ENCODE measurements at regions not wholly inside any gene's neighbourhood (a gene's known extent, or its start where the extent isn't known, plus 50 kb on each side); places are given as distances from the start of the nearest gene placed in this dataset.
A peak's percentile ranks its signal among the peaks of the same experiment; 100 is the strongest.
"Not testable (repeated sequence)": the region's sequence is repeated elsewhere in the genome, so short reads cannot be mapped to it uniquely, and the experiment has no call there.

GRCh38 chrY:17511984-17512383 is 368.0 kb downstream of the CDY2B start:
- DNase-seq; H3K4me1 Mint-ChIP-seq (ENCODE audit: low read depth, unreplicated experiment): not testable (repeated sequence)

GRCh38 chrY:17511476-17511875 is 368.5 kb downstream of the CDY2B start:
- not testable (repeated sequence) for H3K9me3 Mint-ChIP-seq (ENCODE audit: unreplicated experiment); H3K36me3 Mint-ChIP-seq (ENCODE audit: unreplicated experiment); DNase-seq; H3K4me1 Mint-ChIP-seq (ENCODE audit: low read depth, unreplicated experiment); H3K27me3 Mint-ChIP-seq (ENCODE audit: unreplicated experiment); H3K27ac Mint-ChIP-seq (ENCODE audit: unreplicated experiment); H3K4me3 Mint-ChIP-seq (ENCODE audit: unreplicated experiment)

More at GRCh38 chrY:17511984-17512383, 368.0 kb downstream of the CDY2B start:
- H3K27ac Mint-ChIP-seq (ENCODE audit: unreplicated experiment); H3K4me3 Mint-ChIP-seq (ENCODE audit: unreplicated experiment); H3K9me3 Mint-ChIP-seq (ENCODE audit: unreplicated experiment); H3K27me3 Mint-ChIP-seq (ENCODE audit: unreplicated experiment); H3K36me3 Mint-ChIP-seq (ENCODE audit: unreplicated experiment): not testable (repeated sequence)

GRCh38 chrY:17505834-17506233 is 374.2 kb downstream of the CDY2B start:
- not testable (repeated sequence) for H3K9me3 Mint-ChIP-seq (ENCODE audit: unreplicated experiment); H3K36me3 Mint-ChIP-seq (ENCODE audit: unreplicated experiment); DNase-seq; H3K27ac Mint-ChIP-seq (ENCODE audit: unreplicated experiment); H3K27me3 Mint-ChIP-seq (ENCODE audit: unreplicated experiment); H3K4me1 Mint-ChIP-seq (ENCODE audit: low read depth, unreplicated experiment); H3K4me3 Mint-ChIP-seq (ENCODE audit: unreplicated experiment)

DNA sequence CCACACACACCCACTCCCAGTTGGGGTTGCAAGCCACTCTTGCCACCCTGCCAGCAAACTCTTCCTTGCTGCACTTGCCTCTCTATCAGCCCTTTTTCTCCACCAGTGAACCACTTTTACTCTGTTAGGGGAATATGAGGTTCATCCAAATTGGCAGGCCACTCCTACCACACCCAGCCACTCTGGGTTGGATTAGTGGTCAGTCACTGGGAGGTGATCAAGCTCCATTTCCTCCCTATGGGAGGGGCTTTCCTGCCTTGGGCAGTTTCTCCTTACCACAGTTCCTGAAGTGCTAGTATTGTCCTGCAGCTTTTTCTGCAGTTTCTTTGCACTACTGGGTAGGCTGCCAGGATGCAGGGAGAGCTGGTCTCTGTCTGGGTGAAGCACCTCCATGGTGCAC is 395.3 kb downstream of the CDY2B start:
- H3K36me3 Mint-ChIP-seq (ENCODE audit: unreplicated experiment); H3K27me3 Mint-ChIP-seq (ENCODE audit: unreplicated experiment); H3K27ac Mint-ChIP-seq (ENCODE audit: unreplicated experiment); H3K4me3 Mint-ChIP-seq (ENCODE audit: unreplicated experiment); DNase-seq; H3K9me3 Mint-ChIP-seq (ENCODE audit: unreplicated experiment); H3K4me1 Mint-ChIP-seq (ENCODE audit: low read depth, unreplicated experiment): not testable (repeated sequence)

DNA sequence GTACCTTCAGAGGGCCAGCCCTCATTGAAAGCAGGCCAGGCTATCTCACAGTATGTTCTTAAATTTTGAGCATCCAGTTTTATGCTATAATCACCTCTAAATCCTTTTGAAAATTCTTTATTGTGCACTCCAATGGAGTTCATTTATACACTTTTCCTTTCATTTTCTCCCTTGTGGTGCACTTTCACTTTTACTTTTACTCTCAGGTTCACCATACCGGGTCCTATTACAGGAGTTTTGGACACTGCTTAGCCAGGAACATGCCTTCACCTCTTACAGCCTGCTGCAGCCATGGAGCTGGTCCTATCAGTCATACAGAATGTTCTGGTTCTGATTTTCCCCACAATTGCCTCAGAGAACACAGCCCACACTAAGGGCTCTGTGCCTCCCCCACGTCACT is 395.9 kb downstream of the CDY2B start:
- not testable (repeated sequence) for H3K27me3 Mint-ChIP-seq (ENCODE audit: unreplicated experiment); H3K36me3 Mint-ChIP-seq (ENCODE audit: unreplicated experiment); H3K9me3 Mint-ChIP-seq (ENCODE audit: unreplicated experiment); H3K27ac Mint-ChIP-seq (ENCODE audit: unreplicated experiment); H3K4me1 Mint-ChIP-seq (ENCODE audit: low read depth, unreplicated experiment); H3K4me3 Mint-ChIP-seq (ENCODE audit: unreplicated experiment); DNase-seq

DNA sequence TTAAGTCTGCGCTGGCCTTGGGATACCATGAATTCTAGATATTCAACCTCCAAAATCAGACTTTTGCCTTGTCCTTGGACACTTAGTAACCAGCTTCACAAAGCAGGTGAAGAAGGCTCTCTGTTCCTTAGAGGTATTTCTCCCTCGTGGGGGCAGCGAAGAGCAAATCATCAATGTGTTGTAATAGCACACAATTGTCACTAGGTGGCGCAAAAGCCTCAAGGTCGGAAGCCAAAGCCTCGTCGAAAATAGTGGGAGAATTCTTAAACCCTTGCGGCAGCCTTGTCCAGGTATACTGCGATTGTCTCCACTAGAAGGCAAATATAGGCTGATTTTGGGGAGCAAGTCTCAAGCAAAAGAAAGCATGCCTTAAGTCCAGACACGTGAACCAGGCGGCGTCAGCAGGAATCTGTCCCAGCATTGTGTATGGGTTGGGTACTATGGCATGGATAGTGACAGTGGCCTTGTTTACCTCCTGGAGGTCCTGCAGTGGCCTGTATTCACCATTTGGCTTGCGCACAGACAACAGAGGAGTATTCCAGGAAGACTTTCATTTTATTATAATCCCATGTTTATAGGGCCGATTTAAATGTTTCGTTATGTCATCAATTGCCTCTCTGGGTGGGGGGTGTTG is 398.5 kb downstream of the CDY2B start:
- DNase-seq; H3K36me3 Mint-ChIP-seq (ENCODE audit: unreplicated experiment): not testable (repeated sequence)

DNA sequence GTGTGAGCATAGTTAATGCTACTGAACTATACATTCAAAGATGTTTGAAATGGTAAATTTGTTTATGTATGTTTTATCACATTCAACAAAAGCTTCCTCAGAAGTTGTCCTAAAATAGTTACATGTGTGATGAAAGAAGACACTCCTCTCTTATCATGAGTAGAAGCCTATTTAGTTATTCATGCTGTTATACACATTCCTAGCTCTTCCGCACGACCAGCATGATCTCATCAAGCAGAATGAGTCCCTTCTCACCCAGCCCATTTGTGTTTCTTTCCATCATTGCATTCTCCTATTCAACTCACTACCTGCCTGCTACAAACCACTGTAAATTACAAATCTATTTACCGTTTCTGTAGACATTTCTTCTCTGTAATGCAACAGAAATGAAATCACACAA is 408.0 kb downstream of the CDY2B start:
- not testable (repeated sequence) for H3K27ac Mint-ChIP-seq (ENCODE audit: unreplicated experiment); DNase-seq; H3K4me3 Mint-ChIP-seq (ENCODE audit: unreplicated experiment); H3K27me3 Mint-ChIP-seq (ENCODE audit: unreplicated experiment); H3K36me3 Mint-ChIP-seq (ENCODE audit: unreplicated experiment); H3K9me3 Mint-ChIP-seq (ENCODE audit: unreplicated experiment); H3K4me1 Mint-ChIP-seq (ENCODE audit: low read depth, unreplicated experiment)

More for the DNA sequence above, 398.5 kb downstream of the CDY2B start:
- H3K27me3 Mint-ChIP-seq (ENCODE audit: unreplicated experiment); H3K4me3 Mint-ChIP-seq (ENCODE audit: unreplicated experiment); H3K9me3 Mint-ChIP-seq (ENCODE audit: unreplicated experiment); H3K4me1 Mint-ChIP-seq (ENCODE audit: low read depth, unreplicated experiment); H3K27ac Mint-ChIP-seq (ENCODE audit: unreplicated experiment): not testable (repeated sequence)

DNA sequence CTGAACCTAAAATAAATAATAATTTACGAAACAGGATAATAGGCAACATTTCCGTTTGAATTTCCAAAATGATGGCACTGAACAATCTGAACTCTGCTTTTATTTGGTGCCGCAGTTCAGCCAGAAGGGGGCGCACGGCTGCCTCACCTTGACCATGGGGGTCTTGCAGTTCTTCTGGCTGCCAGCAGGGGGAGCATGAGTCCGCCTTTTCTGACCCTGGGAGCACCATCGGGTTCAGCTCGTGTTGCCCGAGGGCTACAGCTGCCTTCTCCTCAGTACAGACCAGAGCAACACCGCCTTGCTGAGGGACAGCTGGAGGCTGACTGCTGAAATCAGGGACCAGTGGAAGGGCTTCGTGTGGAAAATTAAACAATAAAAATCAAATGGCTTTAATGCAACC is 420.3 kb downstream of the CDY2B start:
- H3K36me3 Mint-ChIP-seq (ENCODE audit: unreplicated experiment); H3K27ac Mint-ChIP-seq (ENCODE audit: unreplicated experiment); H3K27me3 Mint-ChIP-seq (ENCODE audit: unreplicated experiment); H3K9me3 Mint-ChIP-seq (ENCODE audit: unreplicated experiment); H3K4me1 Mint-ChIP-seq (ENCODE audit: low read depth, unreplicated experiment); H3K4me3 Mint-ChIP-seq (ENCODE audit: unreplicated experiment); DNase-seq: not testable (repeated sequence)

DNA sequence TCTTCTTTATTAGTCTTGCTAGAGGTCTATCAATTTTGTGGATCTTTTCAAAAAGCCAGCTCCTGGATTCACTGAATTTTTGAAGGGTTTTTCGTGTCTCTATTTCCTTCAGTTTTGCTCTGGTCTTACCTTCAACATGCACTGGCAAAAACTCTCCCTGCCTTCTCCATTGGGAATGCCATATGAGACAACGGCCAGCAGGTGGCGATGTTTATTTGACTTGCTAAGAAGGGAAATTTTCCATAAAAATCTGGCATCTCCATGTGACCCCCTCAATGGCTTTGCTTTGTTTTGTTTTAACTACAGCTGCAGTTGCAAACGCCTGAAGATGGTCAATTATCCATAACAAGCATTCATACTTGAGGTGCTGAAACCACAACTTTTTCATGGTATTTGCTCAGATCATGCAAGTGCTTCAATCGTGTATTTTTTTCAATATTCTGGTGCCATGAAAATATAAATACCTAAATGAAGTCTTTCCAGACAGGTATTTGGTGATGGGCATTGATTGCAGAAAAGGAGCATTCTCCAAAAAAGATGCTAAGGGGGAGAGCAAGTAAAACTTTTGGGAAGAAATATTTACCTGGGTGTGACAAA is 449.4 kb downstream of the CDY2B start:
- peak; percentile 78 for TF ChIP-seq CTCF (IDR thresholded peaks at IDR 0.05; ENCODE audit: partially characterized antibody, unreplicated experiment)
- H3K36me3 Mint-ChIP-seq (ENCODE audit: unreplicated experiment), result no peaks in the 10 kb centered on the region
- peak; percentile 66 for DNase-seq
- H3K4me3 Mint-ChIP-seq (ENCODE audit: unreplicated experiment), result no peak overlapping the region
- H3K27me3 Mint-ChIP-seq (ENCODE audit: unreplicated experiment), result no peaks in the 10 kb centered on the region
- H3K4me1 Mint-ChIP-seq (ENCODE audit: low read depth, unreplicated experiment), result no peaks in the 10 kb centered on the region
- H3K27ac Mint-ChIP-seq (ENCODE audit: unreplicated experiment), result no peak overlapping the region
- no peaks in the 10 kb centered on the region for H3K9me3 Mint-ChIP-seq (ENCODE audit: unreplicated experiment)

All from glutamatergic neuron (in vitro differentiated cells).